ENCODE measurements at regions not wholly inside any gene's neighbourhood (a gene's known extent, or its start where the extent isn't known, plus 50 kb on each side); places are given as distances from the start of the nearest gene placed in this dataset.

DNA sequence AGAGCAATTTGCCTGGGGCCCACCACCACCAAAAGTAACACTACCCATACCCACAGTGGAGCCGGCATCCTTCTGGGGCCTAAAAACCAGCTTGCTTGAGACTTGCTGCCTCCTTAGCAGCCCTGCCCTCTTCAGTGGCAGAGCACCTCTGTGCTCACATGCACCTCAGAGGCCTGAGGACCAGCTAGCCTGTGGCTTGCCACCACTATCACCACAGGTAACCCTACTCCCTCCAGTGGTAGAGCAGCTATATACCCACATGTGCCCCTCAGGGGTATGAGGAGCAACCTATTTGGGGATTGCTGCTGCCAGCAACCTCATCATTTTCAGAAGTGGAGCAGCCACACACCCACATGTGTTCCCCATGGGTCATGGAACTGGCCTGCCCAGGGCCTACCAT lies 111.4 kb upstream of the SPRY2 start:
- no peaks in the 10 kb centered on the region for H3K79me1 ChIP-seq (ENCODE audit: low read depth in 1 of 2, low read length in 2 of 2)
- H3K36me3 ChIP-seq (ENCODE audit: control insufficient read depth, insufficient read depth, low read length), result no peaks in the 10 kb centered on the region
- H4K5ac ChIP-seq (ENCODE audit: low read depth, low read length), result no peak overlapping the region
- H3K4me2 ChIP-seq (ENCODE audit: low read depth, low read length), result no peak overlapping the region
- H2BK5ac ChIP-seq (ENCODE audit: low read depth, low read length, poor library complexity, severe bottlenecking), result no peak overlapping the region
- H3K4me3 ChIP-seq (ENCODE audit: insufficient read depth, low read depth, low read length), result no peak overlapping the region
- no peak overlapping the region for H2AFZ ChIP-seq (replicated peaks; ENCODE audit: low read length, poor library complexity)
- ChIA-PET POLR2A (ENCODE audit: unreplicated experiment) (no interaction called here), CTCF (no interaction called here)
- no peak overlapping the region for H4K91ac ChIP-seq (ENCODE audit: insufficient read depth, low read depth, low read length)
- H2AK9ac ChIP-seq (replicated peaks; ENCODE audit: low read depth, low read length, poor library complexity), result no peak overlapping the region
- H3K4me1 ChIP-seq (ENCODE audit: control insufficient read depth, insufficient read depth, low read length), result no peaks in the 10 kb centered on the region
- H2BK15ac ChIP-seq (ENCODE audit: low read depth, low read length), result no peak overlapping the region
- in situ Hi-C loops (cut with MboI; ENCODE audit: low sequenced_read_pairs), result no loop called here
- ATAC-seq (ENCODE audit: low read depth) (no peak), DNase-seq (no peak)
- TF ChIP-seq MAFK (IDR thresholded peaks at IDR 0.05; ENCODE audit: low read depth, low read length), result no peak
- H3K18ac ChIP-seq (ENCODE audit: low read depth, low read length), result no peak overlapping the region
- no peak overlapping the region for H3K27ac ChIP-seq (ENCODE audit: insufficient read depth, low read length)
- H3K9me1 ChIP-seq (ENCODE audit: insufficient read depth, low read length), result no peaks in the 10 kb centered on the region
- BruUV-seq (replicated peaks), result no TSS peak
- no peak overlapping the region for H2AK5ac ChIP-seq (ENCODE audit: low read depth, low read length)
- H4K8ac ChIP-seq (ENCODE audit: low read depth in 2 of 2, low read length in 2 of 2), result no peak overlapping the region
- no peak overlapping the region for H2BK120ac ChIP-seq (ENCODE audit: low read depth, low read length)
- no peaks in the 10 kb centered on the region for H3K27me3 ChIP-seq (ENCODE audit: control insufficient read depth, insufficient read depth, low read length)
- H4K20me1 ChIP-seq (ENCODE audit: insufficient read depth, low read length), result no peaks in the 10 kb centered on the region
- dilution Hi-C loops (cut with HindIII; ENCODE audit: low sequenced_read_pairs, unreplicated experiment), result no loop called here
- intact Hi-C loops (cut with micrococcal nuclease), result no loop called here
- no peak overlapping the region for H2BK20ac ChIP-seq (ENCODE audit: low read depth, low read length)
- H3K14ac ChIP-seq (replicated peaks; ENCODE audit: low read depth, low read length), result no peak overlapping the region
- no peak overlapping the region for H3K56ac ChIP-seq (ENCODE audit: extremely low read depth, insufficient read depth, low read length)
- no peak overlapping the region for H3K23ac ChIP-seq (ENCODE audit: low read depth, low read length)
- H3K9ac ChIP-seq (ENCODE audit: low read depth, low read length), result no peak overlapping the region
- 83% methylated on average over 1 of the region's 1 CpG; no CpG with 5 or more reads in 1 of the 2 experiments for WGBS, 2 experiments (ENCODE audit: extremely low coverage in 2 of 2, insufficient read length in 1 of 2)
- H3K9me3 ChIP-seq (ENCODE audit: control insufficient read depth, insufficient read depth, low read length), result no peaks in the 10 kb centered on the region
- no peak overlapping the region for H3K4ac ChIP-seq (ENCODE audit: low read depth, low read length)

Data from IMR-90 (cell line).